Karpas-422 (cell line): ENCODE measurements at regions not wholly inside any gene's neighbourhood (a gene's known extent, or its start where the extent isn't known, plus 50 kb on each side); places are given as distances from the start of the nearest gene placed in this dataset.

Source experiments
- DNase-seq: peaks from one replicate; pipeline ENCODE4 v3.0.0-alpha.2; 2015
- H2AFZ ChIP-seq: fragments of 200-600 bp; sonication (generic); 2 replicates; pipeline ENCODE4 v1.6.1; 2014; ENCODE audit warnings: antibody characterized with exemption, low read length, mixed read lengths
- H3K27ac ChIP-seq: fragments of 200-600 bp; sonication (generic); 2 replicates; pipeline ENCODE4 v1.5.1; 2014; ENCODE audit warnings: mild to moderate bottlenecking, low read length, moderate library complexity
- H3K27me3 ChIP-seq: fragments of 200-600 bp; sonication (generic); 2 replicates; pipeline ENCODE4 v1.6.1; 2014; ENCODE audit warnings: low read length, mixed read lengths
- H3K36me3 ChIP-seq: fragments of 200-600 bp; sonication (generic); 2 replicates; pipeline ENCODE4 v1.6.1; 2014; ENCODE audit warnings: low read length, mixed read lengths; ENCODE audit not compliant: insufficient read depth
- H3K4me1 ChIP-seq: fragments of 200-600 bp; sonication (generic); 2 replicates; pipeline ENCODE4 v1.6.1; 2014; ENCODE audit warnings: mild to moderate bottlenecking, low read length, mixed read lengths
- H3K4me2 ChIP-seq: fragments of 200-600 bp; sonication (generic); 2 replicates; pipeline ENCODE4 v1.6.1; 2014; ENCODE audit warnings: low read length, low read depth, mild to moderate bottlenecking; ENCODE audit not compliant: poor library complexity, severe bottlenecking
- H3K4me3 ChIP-seq: fragments of 200-600 bp; sonication (generic); 2 replicates; pipeline ENCODE4 v1.5.1; 2014; ENCODE audit warnings: mild to moderate bottlenecking, antibody characterized with exemption, low read length, mixed read lengths
- H3K79me2 ChIP-seq: fragments of 200-600 bp; sonication (generic); 2 replicates; pipeline ENCODE4 v1.6.1; 2014; ENCODE audit warnings: mild to moderate bottlenecking, low read length, mixed read lengths
- H3K9ac ChIP-seq: fragments of 200-600 bp; sonication (generic); 2 replicates; pipeline ENCODE4 v1.6.0; 2014; ENCODE audit warnings: low read length
- H3K9me2 ChIP-seq: fragments of 200-600 bp; sonication (generic), shearing (Covaris generic); replicated peaks from 2 replicates; pipeline ENCODE4 v1.6.0; 2014; ENCODE audit warnings: mild to moderate bottlenecking, low read length, moderate library complexity; ENCODE audit not compliant: insufficient read depth
- H3K9me3 ChIP-seq: fragments of 300-700, 200-600 bp; sonication (generic); 2 replicates; pipeline ENCODE4 v1.6.1; 2014; ENCODE audit warnings: low read length, mixed read lengths
- H4K20me1 ChIP-seq: fragments of 200-600 bp; sonication (generic); 2 replicates; pipeline ENCODE4 v1.6.1; 2014; ENCODE audit warnings: mild to moderate bottlenecking, antibody characterized with exemption, low read length, low read depth; ENCODE audit not compliant: insufficient read depth

GRCh38 chr15:60057554-60057953, 53.4 kb downstream of the FOXB1 start:
- no peak overlapping the region for H3K4me2 ChIP-seq
- no peak overlapping the region for H3K9ac ChIP-seq
- H3K27me3 ChIP-seq = no peaks in the 10 kb centered on the region
- no peaks in the 10 kb centered on the region for H4K20me1 ChIP-seq
- H3K9me2 ChIP-seq = no peaks in the 10 kb centered on the region
- no peak overlapping the region for H2AFZ ChIP-seq
- no peak overlapping the region for H3K27ac ChIP-seq
- no peak for DNase-seq
- H3K9me3 ChIP-seq = peaks cover 9% of the 10 kb centered on the region
- H3K36me3 ChIP-seq = no peaks in the 10 kb centered on the region
- no peaks in the 10 kb centered on the region for H3K79me2 ChIP-seq
- H3K4me1 ChIP-seq = no peaks in the 10 kb centered on the region
- H3K4me3 ChIP-seq = no peak overlapping the region

DNA sequence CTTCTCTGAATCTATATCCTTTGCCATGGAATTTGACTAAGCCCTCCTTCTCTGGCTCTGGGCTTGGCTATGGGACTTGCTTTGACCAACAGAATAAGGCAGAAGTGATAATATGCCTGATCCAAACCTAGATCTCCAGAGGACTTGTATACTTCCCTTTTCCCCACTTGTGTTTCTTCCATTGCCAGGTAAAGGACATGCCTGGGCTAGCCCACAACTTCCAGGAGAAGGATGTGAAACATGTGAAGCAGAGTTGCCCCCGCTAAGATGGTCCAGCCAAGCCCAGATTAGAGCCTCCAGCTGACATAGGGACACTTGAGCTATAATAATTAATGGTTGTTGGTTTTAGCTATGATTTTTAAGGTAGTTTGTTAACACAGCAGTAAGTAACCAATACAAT, 55.1 kb downstream of the FOXB1 start:
- no peaks in the 10 kb centered on the region for H3K9me2 ChIP-seq
- no peaks in the 10 kb centered on the region for H3K4me1 ChIP-seq
- no peaks in the 10 kb centered on the region for H4K20me1 ChIP-seq
- H3K79me2 ChIP-seq = no peaks in the 10 kb centered on the region
- H3K27me3 ChIP-seq = no peaks in the 10 kb centered on the region
- no peak for DNase-seq
- no peak overlapping the region for H3K4me3 ChIP-seq
- H3K9me3 ChIP-seq = peaks cover 9% of the 10 kb centered on the region
- H3K9ac ChIP-seq = no peak overlapping the region
- no peaks in the 10 kb centered on the region for H3K36me3 ChIP-seq
- H3K4me2 ChIP-seq = no peak overlapping the region
- H3K27ac ChIP-seq = no peak overlapping the region
- H2AFZ ChIP-seq = no peak overlapping the region

- no peaks in the 10 kb centered on the region for H3K9me2 ChIP-seq
- peaks cover 9% of the 10 kb centered on the region for H3K9me3 ChIP-seq
- H3K27ac ChIP-seq = no peak overlapping the region
- DNase-seq = no peak
- H3K4me3 ChIP-seq = no peak overlapping the region
- H3K9ac ChIP-seq = no peak overlapping the region
- H3K4me1 ChIP-seq = no peaks in the 10 kb centered on the region
- H3K79me2 ChIP-seq = no peaks in the 10 kb centered on the region
- no peak overlapping the region for H3K4me2 ChIP-seq
- H3K36me3 ChIP-seq = no peaks in the 10 kb centered on the region
- no peaks in the 10 kb centered on the region for H4K20me1 ChIP-seq
- H2AFZ ChIP-seq = no peak overlapping the region
- H3K27me3 ChIP-seq = 0 out of 2 replicates have a peak, but pooled peaks cover 3% of the 10 kb centered on the region
Observed at GRCh38 chr15:60061758-60062157, 57.6 kb downstream of the FOXB1 start.

DNA sequence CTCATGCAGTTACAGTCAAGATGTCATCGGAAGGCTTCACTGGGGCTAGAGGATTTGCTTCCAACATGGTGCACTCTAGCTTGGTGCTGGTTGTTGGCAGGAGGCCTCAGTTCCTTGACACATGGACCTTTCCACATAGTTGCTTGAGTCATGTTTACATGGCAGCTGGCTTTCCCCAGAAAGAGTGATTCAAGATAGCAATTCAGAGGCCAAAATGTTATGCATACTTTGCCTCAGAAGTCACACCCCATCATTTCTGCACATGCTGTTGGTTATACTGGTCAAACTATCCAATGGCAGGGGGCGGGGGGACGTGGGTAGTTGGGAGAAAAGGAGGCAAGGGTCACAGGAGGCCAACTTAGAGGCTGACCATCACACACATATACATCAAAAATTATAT, 58.7 kb downstream of the FOXB1 start:
- DNase-seq = no peak
- H3K79me2 ChIP-seq = no peaks in the 10 kb centered on the region

DNA sequence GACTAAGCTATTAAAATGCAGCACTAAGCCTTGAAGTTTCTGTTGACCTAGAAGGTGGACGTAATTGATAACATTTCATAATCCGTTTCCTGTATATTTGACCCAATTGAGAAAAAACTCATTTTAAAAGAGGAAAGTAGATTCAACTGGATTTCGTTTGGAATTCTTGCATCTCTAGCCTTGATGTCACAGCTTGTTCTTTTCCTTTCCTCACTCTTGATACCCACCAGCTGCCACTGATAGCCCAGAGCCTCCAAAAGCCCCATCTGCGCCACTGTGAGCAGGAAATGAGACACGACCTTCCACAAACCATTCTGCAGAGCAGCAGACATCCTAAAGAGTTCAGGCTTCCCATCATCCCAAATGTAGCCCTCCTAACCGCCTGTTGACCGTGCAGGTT, 61.8 kb downstream of the FOXB1 start:
- Histone ChIP-seq H3K4me1 (no peaks in the 10 kb centered on the region), H3K9ac (no peak overlapping the region), H3K9me2 (no peaks in the 10 kb centered on the region), H3K36me3 (no peaks in the 10 kb centered on the region), H3K4me3 (no peak overlapping the region), H3K27me3 (0 out of 2 replicates have a peak, but pooled peaks cover 3% of the 10 kb centered on the region), H4K20me1 (no peaks in the 10 kb centered on the region), H2AFZ (no peak overlapping the region), H3K4me2 (no peak overlapping the region), H3K79me2 (no peaks in the 10 kb centered on the region), H3K9me3 (peaks cover 9% of the 10 kb centered on the region), H3K27ac (no peak overlapping the region)
- no peak for DNase-seq

More for the DNA sequence above, 58.7 kb downstream of the FOXB1 start:
- Histone ChIP-seq H3K4me1 (no peaks in the 10 kb centered on the region), H3K9me3 (peaks cover 9% of the 10 kb centered on the region), H3K9ac (no peak overlapping the region), H3K27ac (no peak overlapping the region), H3K36me3 (no peaks in the 10 kb centered on the region), H3K9me2 (no peaks in the 10 kb centered on the region), H4K20me1 (no peaks in the 10 kb centered on the region), H3K27me3 (0 out of 2 replicates have a peak, but pooled peaks cover 3% of the 10 kb centered on the region), H3K4me3 (no peak overlapping the region), H3K4me2 (no peak overlapping the region), H2AFZ (no peak overlapping the region)

DNA sequence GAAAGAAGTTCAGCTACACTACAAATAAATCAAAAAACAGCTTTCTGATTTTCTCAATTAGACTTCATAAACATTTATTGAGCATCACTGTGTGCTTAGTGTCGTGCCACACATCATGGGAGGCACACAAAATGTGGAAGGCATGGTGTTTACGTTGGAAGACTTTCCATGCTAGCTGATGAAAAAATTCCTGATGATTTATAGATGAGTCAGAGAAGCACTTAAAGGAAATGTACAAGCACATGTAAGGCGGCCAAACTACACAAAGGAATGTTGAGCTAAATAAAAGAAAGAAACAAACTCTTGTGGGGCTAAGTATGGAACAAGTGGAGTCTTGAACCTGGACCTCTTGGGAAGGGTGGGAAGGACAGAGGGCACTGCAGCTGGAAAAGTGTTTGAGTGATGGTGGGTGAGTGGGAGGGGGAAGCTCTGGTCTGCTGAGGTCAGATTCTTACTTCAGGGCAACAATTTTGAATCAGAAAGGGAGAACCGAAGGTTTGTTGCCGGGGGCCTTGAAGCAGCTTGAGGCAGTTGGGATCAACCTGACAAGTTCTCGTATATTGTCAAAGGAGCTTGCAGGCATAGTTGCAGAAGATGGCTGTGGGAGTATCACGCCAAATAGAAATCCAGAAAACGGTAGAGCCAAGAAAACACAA, 66.9 kb downstream of the FOXB1 start:
- Histone ChIP-seq H3K4me2 (no peak overlapping the region), H3K27me3 (0 out of 2 replicates have a peak, but pooled peaks cover 3% of the 10 kb centered on the region), H3K4me3 (no peak overlapping the region), H3K9me3 (no peaks in the 10 kb centered on the region), H4K20me1 (no peaks in the 10 kb centered on the region), H3K36me3 (no peaks in the 10 kb centered on the region), H3K9me2 (no peaks in the 10 kb centered on the region), H3K79me2 (no peaks in the 10 kb centered on the region), H3K4me1 (no peaks in the 10 kb centered on the region), H2AFZ (no peak overlapping the region), H3K27ac (no peak overlapping the region), H3K9ac (no peak overlapping the region)
- DNase-seq = no peak

DNA sequence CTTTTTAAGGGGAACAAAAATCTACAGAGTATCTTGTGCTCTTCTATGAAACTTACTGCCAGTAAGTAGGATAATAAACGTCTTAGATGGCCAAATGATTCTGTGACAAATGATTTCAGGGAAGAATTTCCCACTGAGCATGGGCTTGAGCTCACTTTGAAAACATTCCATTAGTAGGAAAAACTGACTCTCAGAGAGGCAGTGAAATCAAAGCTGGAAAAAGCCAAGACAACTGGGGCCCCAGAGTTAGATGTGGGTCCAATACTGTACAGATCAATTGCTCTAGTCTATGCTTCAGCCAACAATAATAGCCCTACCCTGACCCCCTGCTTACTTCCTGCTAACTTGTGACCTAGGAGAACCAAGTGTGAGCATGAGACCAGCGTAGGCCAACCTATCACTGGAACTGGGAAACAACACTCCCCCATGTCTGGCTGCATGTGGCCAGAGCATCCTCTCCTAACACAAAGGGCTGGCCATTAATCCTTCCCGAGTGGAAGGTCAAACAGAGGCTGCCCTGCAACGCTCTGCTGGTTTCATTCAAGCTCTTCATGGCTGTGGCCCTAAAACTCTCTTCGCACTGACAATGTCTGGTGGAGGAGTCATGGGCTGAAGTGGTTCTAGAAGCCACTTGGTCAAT, 68.8 kb downstream of the FOXB1 start:
- no peak overlapping the region for H2AFZ ChIP-seq
- no peaks in the 10 kb centered on the region for H3K36me3 ChIP-seq
- no peaks in the 10 kb centered on the region for H3K9me2 ChIP-seq
- no peak overlapping the region for H3K4me3 ChIP-seq
- H3K4me2 ChIP-seq = no peak overlapping the region
- no peak overlapping the region for H3K27ac ChIP-seq
- H3K79me2 ChIP-seq = no peaks in the 10 kb centered on the region
- H3K4me1 ChIP-seq = no peaks in the 10 kb centered on the region
- no peak overlapping the region for H3K9ac ChIP-seq
- no peaks in the 10 kb centered on the region for H4K20me1 ChIP-seq
- no peaks in the 10 kb centered on the region for H3K9me3 ChIP-seq
- DNase-seq = no peak
- H3K27me3 ChIP-seq = no peaks in the 10 kb centered on the region

DNA sequence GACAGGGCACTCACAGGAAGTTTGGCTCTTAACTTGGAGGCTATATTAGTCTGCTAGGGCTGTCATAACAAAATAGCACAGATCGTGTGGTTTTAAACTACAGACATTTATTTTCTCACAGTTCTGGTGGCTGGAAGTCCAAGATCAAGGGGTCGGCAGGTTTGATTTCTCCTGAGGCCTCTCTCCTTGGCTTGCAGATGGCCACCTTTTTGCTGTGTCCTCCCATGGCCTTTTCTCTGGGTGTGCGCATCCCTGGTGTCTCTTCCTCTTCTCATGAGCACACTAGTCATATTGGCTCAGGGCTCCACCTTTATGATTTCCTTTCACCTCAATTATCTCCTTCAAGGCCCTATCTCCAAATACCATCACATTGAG, 69.3 kb downstream of the FOXB1 start:
- Histone ChIP-seq H3K79me2 (no peaks in the 10 kb centered on the region), H3K27me3 (no peaks in the 10 kb centered on the region), H3K36me3 (no peaks in the 10 kb centered on the region), H3K4me3 (no peak overlapping the region), H4K20me1 (no peaks in the 10 kb centered on the region), H3K9me2 (no peaks in the 10 kb centered on the region), H3K4me2 (no peak overlapping the region), H3K27ac (no peak overlapping the region), H3K9ac (no peak overlapping the region), H2AFZ (no peak overlapping the region), H3K4me1 (no peaks in the 10 kb centered on the region), H3K9me3 (no peaks in the 10 kb centered on the region)
- DNase-seq = no peak
